Lower lobe of right lung (tissue), 2 donors: ENCODE measurements at regions not wholly inside any gene's neighbourhood (a gene's known extent, or its start where the extent isn't known, plus 50 kb on each side); places are given as distances from the start of the nearest gene placed in this dataset.

Experiments
- ATAC-seq, 2 donors: fragments of 200-7000 bp; cut with Tn5 transposase; one replicate each; pipeline ENCODE4 v1.9.1; 2020 to 2022; ENCODE audit warnings: mild to moderate bottlenecking in 2 of 2, moderate library complexity in 2 of 2
- DNase-seq: peaks from one replicate; pipeline ENCODE4 v3.0.0-alpha.2; 2020
- H3K27ac ChIP-seq: fragments of 200-600 bp; one replicate; pipeline ENCODE4 v1.8.0; 2022
- H3K27me3 ChIP-seq: fragments of 200-600 bp; one replicate; pipeline ENCODE4 v1.8.0; 2022; ENCODE audit warnings: low read depth
- H3K36me3 ChIP-seq: fragments of 200-600 bp; one replicate; pipeline ENCODE4 v1.8.0; 2022; ENCODE audit warnings: mild to moderate bottlenecking
- H3K4me1 ChIP-seq: fragments of 200-600 bp; one replicate; pipeline ENCODE4 v1.8.0; 2022
- H3K4me3 ChIP-seq: fragments of 200-600 bp; one replicate; pipeline ENCODE4 v1.8.0; 2022; ENCODE audit warnings: mild to moderate bottlenecking
- H3K9me3 ChIP-seq: fragments of 200-600 bp; one replicate; pipeline ENCODE4 v1.8.0; 2022
- CTCF ChIP-seq: fragments of 200-600 bp; IDR thresholded peaks from one replicate; pipeline ENCODE4 v1.8.0; 2022; ENCODE audit warnings: antibody characterized with exemption, mild to moderate bottlenecking
- intact Hi-C: fragments of 100-400 bp; cut with DNase I; formaldehyde crosslinking; loops from one replicate; pipeline ENCODE4 v1.11.0; 2022
- donor health status: DM: no; HTN: yes; CAD: no; lungs with severe emphysema.

GRCh38 chr5:165809914-165810313 is 2304.5 kb downstream of the MAT2B start:
- DNase-seq (no peak), ATAC-seq (no peak)
- Histone ChIP-seq H3K27ac (no peak overlapping the region), H3K27me3 (no peaks in the 10 kb centered on the region), H3K4me3 (no peak overlapping the region), H3K4me1 (no peaks in the 10 kb centered on the region), H3K9me3 (no peaks in the 10 kb centered on the region), H3K36me3 (no peaks in the 10 kb centered on the region)
- no peak for TF ChIP-seq CTCF
- intact Hi-C loops, result no loop called here

DNA sequence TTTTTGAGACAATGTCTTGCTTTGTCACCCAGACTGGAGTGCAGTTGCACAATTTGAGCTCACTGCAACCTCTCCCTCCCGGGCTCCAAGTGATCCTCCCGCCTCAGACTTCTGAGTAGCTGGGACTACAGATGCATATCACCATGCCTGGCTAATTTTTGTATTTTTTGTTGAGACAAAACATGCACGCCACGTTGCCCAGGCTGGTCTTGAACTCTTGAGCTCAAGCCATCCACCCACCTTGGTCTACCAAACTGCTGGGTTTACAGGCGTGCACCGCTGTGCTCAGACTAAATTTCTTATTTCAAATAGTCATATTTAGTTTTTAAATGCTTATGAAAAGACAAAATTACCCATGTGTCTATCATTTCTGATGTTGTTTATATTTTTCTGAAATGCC is 2324.1 kb downstream of the MAT2B start:
- Histone ChIP-seq H3K27ac (no peak overlapping the region), H3K36me3 (no peaks in the 10 kb centered on the region), H3K4me1 (no peaks in the 10 kb centered on the region), H3K27me3 (no peaks in the 10 kb centered on the region), H3K4me3 (no peak overlapping the region), H3K9me3 (no peaks in the 10 kb centered on the region)
- DNase-seq (no peak), ATAC-seq (no peak)
- intact Hi-C loops, result no loop called here
- TF ChIP-seq CTCF, result no peak

GRCh38 chr5:165834891-165835290 is 2329.5 kb downstream of the MAT2B start:
- TF ChIP-seq CTCF, result no peak
- ATAC-seq (no peak), DNase-seq (no peak)
- Histone ChIP-seq H3K27me3 (no peaks in the 10 kb centered on the region), H3K27ac (no peak overlapping the region), H3K4me1 (no peaks in the 10 kb centered on the region), H3K4me3 (no peak overlapping the region), H3K36me3 (no peaks in the 10 kb centered on the region), H3K9me3 (no peaks in the 10 kb centered on the region)
- intact Hi-C loops, result no loop called here

DNA sequence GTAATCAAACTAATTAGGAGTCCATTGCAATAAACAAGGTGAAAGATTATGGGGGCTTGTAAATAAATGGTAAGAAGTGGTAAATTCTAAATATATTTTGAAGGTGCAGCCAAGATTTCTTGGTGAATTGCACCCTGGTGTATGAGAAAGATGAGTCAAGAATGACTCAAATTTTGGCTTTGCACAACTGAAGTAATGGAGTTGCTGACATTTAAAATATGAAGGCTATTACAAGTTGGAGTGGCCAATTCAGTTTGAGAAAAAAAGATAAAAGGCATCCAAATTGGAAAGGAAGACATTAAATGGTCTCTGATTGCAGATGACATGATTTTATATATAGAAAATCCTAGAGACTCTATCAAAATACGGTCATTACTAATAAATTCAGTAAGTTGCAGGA is 2330.6 kb downstream of the MAT2B start:
- Histone ChIP-seq H3K27ac (no peak overlapping the region), H3K36me3 (no peaks in the 10 kb centered on the region), H3K4me1 (no peaks in the 10 kb centered on the region), H3K27me3 (no peaks in the 10 kb centered on the region), H3K9me3 (no peaks in the 10 kb centered on the region), H3K4me3 (no peak overlapping the region)
- intact Hi-C loops, result no loop called here
- no peak for TF ChIP-seq CTCF
- DNase-seq, result no peak
- no peak for ATAC-seq

- Histone ChIP-seq H3K27me3 (no peaks in the 10 kb centered on the region), H3K4me1 (no peaks in the 10 kb centered on the region), H3K36me3 (no peaks in the 10 kb centered on the region), H3K4me3 (no peak overlapping the region), H3K9me3 (no peaks in the 10 kb centered on the region), H3K27ac (no peak overlapping the region)
- intact Hi-C loops, result no loop called here
- DNase-seq (no peak), ATAC-seq (no peak)
- TF ChIP-seq CTCF, result no peak
These were observed 2331.9 kb downstream of the MAT2B start for GRCh38 chr5:165837286-165837685.

GRCh38 chr5:165844571-165844970 is 2339.2 kb downstream of the MAT2B start:
- no peak for ATAC-seq
- no peak for TF ChIP-seq CTCF

More at GRCh38 chr5:165844571-165844970, 2339.2 kb downstream of the MAT2B start:
- no peaks in the 10 kb centered on the region for H3K36me3 ChIP-seq
- H3K9me3 ChIP-seq, result no peaks in the 10 kb centered on the region
- no peak overlapping the region for H3K4me3 ChIP-seq
- intact Hi-C loops, result no loop called here
- no peak overlapping the region for H3K27ac ChIP-seq
- H3K4me1 ChIP-seq, result no peaks in the 10 kb centered on the region
- no peak for DNase-seq
- no peaks in the 10 kb centered on the region for H3K27me3 ChIP-seq
